GM23338 (cell line): ENCODE measurements at regions not wholly inside any gene's neighbourhood (a gene's known extent, or its start where the extent isn't known, plus 50 kb on each side); places are given as distances from the start of the nearest gene placed in this dataset.

Experiments
- CREB1 ChIP-seq: fragments of 250-450 bp; sonication (Bioruptor Pico); IDR thresholded peaks from 2 replicates; pipeline ENCODE4 v1.5.0; 2020; ENCODE audit warnings: low read depth, mild to moderate bottlenecking, moderate library complexity
- CTCF ChIP-seq, 2 experiments: fragments of 200-600 bp in 1 of 2; sonication (generic) in 1 of 2; conservative IDR thresholded peaks; 2 replicates each; pipeline versions ENCODE4 v1.5.1 to v1.6.1; 2016 to 2017; ENCODE audit warnings: antibody characterized with exemption in 2 of 2, low read depth in 2 of 2, mild to moderate bottlenecking in 2 of 2, moderate library complexity in 1 of 2
- EZH2 ChIP-seq: fragments of 200-600 bp; sonication (generic); IDR thresholded peaks from one replicate; pipeline ENCODE4 v1.8.0; 2017; ENCODE audit warnings: antibody characterized with exemption, mild to moderate bottlenecking, low read depth; ENCODE audit not compliant: unreplicated experiment
- EZH2phosphoT487 ChIP-seq: fragments of 200-600 bp; sonication (generic); IDR thresholded peaks from one replicate; pipeline ENCODE4 v1.8.1; 2018; ENCODE audit warnings: antibody characterized with exemption; ENCODE audit not compliant: unreplicated experiment
- JUNB ChIP-seq: IDR thresholded peaks from one replicate; pipeline ENCODE4 v1.6.1; 2016; ENCODE audit warnings: antibody characterized with exemption; ENCODE audit not compliant: unreplicated experiment
- POLR2AphosphoS5 ChIP-seq: IDR thresholded peaks from 2 replicates; pipeline ENCODE4 v1.6.1; 2016; ENCODE audit warnings: antibody characterized with exemption, low read depth
- REST ChIP-seq: IDR thresholded peaks from one replicate; pipeline ENCODE4 v1.6.1; 2018; ENCODE audit warnings: antibody characterized with exemption; ENCODE audit not compliant: unreplicated experiment
- ZNF331 ChIP-seq: fragments of 250-450 bp; sonication (Bioruptor Pico); IDR thresholded peaks from 2 replicates; pipeline ENCODE4 v1.5.0; 2020; ENCODE audit warnings: low read depth, mild to moderate bottlenecking, moderate library complexity

- TF ChIP-seq CTCF (conservative IDR thresholded peaks at IDR 0.05; ENCODE audit: low read depth in 2 of 2), result no peak
- TF ChIP-seq POLR2AphosphoS5, result no peak
- no peak for TF ChIP-seq EZH2phosphoT487
- TF ChIP-seq EZH2, result no peak
- TF ChIP-seq JUNB, result no peak
- TF ChIP-seq REST, result no peak
- TF ChIP-seq CREB1, result no peak
- no peak for TF ChIP-seq ZNF331
These were observed 146.6 kb upstream of the FANCL start for GRCh38 chr2:58387701-58388100.
